H9 (cell line): ENCODE measurements at regions not wholly inside any gene's neighbourhood (a gene's known extent, or its start where the extent isn't known, plus 50 kb on each side); places are given as distances from the start of the nearest gene placed in this dataset.

Experiments used
- DNase-seq: peaks from one replicate; pipeline ENCODE4 v3.0.0-alpha.2; 2017
- H2AFZ ChIP-seq: one replicate; pipeline ENCODE4 v1.6.1; 2013; ENCODE audit warnings: mild to moderate bottlenecking, low read length, control low read depth, moderate library complexity
- H2AK5ac ChIP-seq: 2 replicates; pipeline ENCODE4 v1.6.1; 2013; ENCODE audit warnings: low read length, control low read depth, mixed read lengths; ENCODE audit not compliant: insufficient read length
- H2BK120ac ChIP-seq: one replicate; pipeline ENCODE4 v1.6.1; 2013; ENCODE audit warnings: low read depth, mild to moderate bottlenecking, low read length, control low read depth, inconsistent platforms; ENCODE audit not compliant: poor library complexity, severe bottlenecking
- H2BK12ac ChIP-seq: 2 replicates; pipeline ENCODE4 v1.6.1; 2013; ENCODE audit warnings: low read length, control low read depth, mixed read lengths, low read depth; ENCODE audit not compliant: insufficient read length
- H2BK15ac ChIP-seq: 2 replicates; pipeline ENCODE4 v1.6.1; 2013; ENCODE audit warnings: low read depth, low read length, control low read depth
- H2BK20ac ChIP-seq: one replicate; pipeline ENCODE4 v1.6.1; 2013; ENCODE audit warnings: low read depth, mild to moderate bottlenecking, low read length, control low read depth, inconsistent platforms; ENCODE audit not compliant: poor library complexity, severe bottlenecking
- H2BK5ac ChIP-seq: 2 replicates; pipeline ENCODE4 v1.6.1; 2013; ENCODE audit warnings: low read length, control low read depth, mixed read lengths; ENCODE audit not compliant: insufficient read length
- H3K14ac ChIP-seq: 2 replicates; pipeline ENCODE4 v1.6.1; 2013; ENCODE audit warnings: low read length, control low read depth; ENCODE audit not compliant: insufficient read depth
- H3K18ac ChIP-seq: 2 replicates; pipeline ENCODE4 v1.6.1; 2013; ENCODE audit warnings: low read depth, mild to moderate bottlenecking, mixed read lengths, low read length, control low read depth; ENCODE audit not compliant: insufficient read length
- H3K23ac ChIP-seq: 2 replicates; pipeline ENCODE4 v1.6.1; 2013; ENCODE audit warnings: low read length, control low read depth, mixed read lengths, low read depth; ENCODE audit not compliant: insufficient read length
- H3K23me2 ChIP-seq: 2 replicates; pipeline ENCODE4 v1.6.1; 2013; ENCODE audit warnings: low read depth, mild to moderate bottlenecking, mixed read lengths, low read length, control low read depth; ENCODE audit not compliant: insufficient read length, poor library complexity, severe bottlenecking
- H3K27ac ChIP-seq: 2 replicates; pipeline ENCODE4 v1.5.1; 2013; ENCODE audit warnings: low read length, control low read depth, mixed read lengths, low read depth; ENCODE audit not compliant: insufficient read length
- H3K27me3 ChIP-seq: 2 replicates; pipeline ENCODE4 v1.6.1; 2013; ENCODE audit warnings: low read length, control low read depth, inconsistent platforms; ENCODE audit not compliant: insufficient read depth
- H3K4ac ChIP-seq: 2 replicates; pipeline ENCODE4 v1.6.1; 2013; ENCODE audit warnings: low read depth, mild to moderate bottlenecking, control low read depth, inconsistent platforms, low read length, moderate library complexity
- H3K4me1 ChIP-seq: 2 replicates; pipeline ENCODE4 v1.6.1; 2013; ENCODE audit warnings: low read length, control low read depth, inconsistent platforms; ENCODE audit not compliant: insufficient read depth
- H3K4me2 ChIP-seq: 2 replicates; pipeline ENCODE4 v1.6.1; 2013; ENCODE audit warnings: low read length, control low read depth, mixed read lengths; ENCODE audit not compliant: insufficient read length, insufficient read depth
- H3K56ac ChIP-seq: 2 replicates; pipeline ENCODE4 v1.6.1; 2013; ENCODE audit warnings: low read depth, mild to moderate bottlenecking, mixed read lengths, low read length, control low read depth; ENCODE audit not compliant: insufficient read length
- H3K79me1 ChIP-seq: 2 replicates; pipeline ENCODE4 v1.6.1; 2013; ENCODE audit warnings: low read depth, mild to moderate bottlenecking, moderate library complexity, low read length, control low read depth, inconsistent platforms; ENCODE audit not compliant: insufficient read depth, poor library complexity, severe bottlenecking
- H3K79me2 ChIP-seq: 2 replicates; pipeline ENCODE4 v1.6.1; 2013; ENCODE audit warnings: low read length, control low read depth, inconsistent platforms; ENCODE audit not compliant: insufficient read depth
- H3K9ac ChIP-seq: 2 replicates; pipeline ENCODE4 v1.6.1; 2013; ENCODE audit warnings: low read length, control low read depth, mixed read lengths; ENCODE audit not compliant: insufficient read length; ENCODE audit errors: extremely low read depth
- H3K9me3 ChIP-seq: one replicate; pipeline ENCODE4 v1.6.1; 2013; ENCODE audit warnings: low read depth, low read length, inconsistent platforms; ENCODE audit not compliant: control insufficient read depth
- H3T11ph ChIP-seq: one replicate; pipeline ENCODE4 v1.6.1; 2013; ENCODE audit warnings: mild to moderate bottlenecking, low read length, control low read depth, inconsistent platforms
- H4K20me1 ChIP-seq: one replicate; pipeline ENCODE4 v1.6.1; 2013; ENCODE audit not compliant: control insufficient read depth, insufficient read length, insufficient read depth
- H4K5ac ChIP-seq: 2 replicates; pipeline ENCODE4 v1.6.1; 2013; ENCODE audit warnings: low read depth, mild to moderate bottlenecking, mixed read lengths, low read length, control low read depth; ENCODE audit not compliant: insufficient read length
- H4K8ac ChIP-seq: replicated peaks from 2 replicates; pipeline ENCODE4 v1.6.1; 2013; ENCODE audit warnings: low read length, control low read depth, mixed read lengths, low read depth; ENCODE audit not compliant: insufficient read length
- H4K91ac ChIP-seq: 2 replicates; pipeline ENCODE4 v1.6.1; 2013; ENCODE audit warnings: low read depth, mild to moderate bottlenecking, moderate library complexity, mixed read lengths, low read length, control low read depth; ENCODE audit not compliant: insufficient read length
- H3K27ac Mint-ChIP-seq, 3 experiments: 2 replicates in 2 of 3; 3 replicates in 1 of 3; pipeline ENCODE4 v1.8.0; 2020 to 2021; ENCODE audit warnings: mixed read lengths in 3 of 3, mild to moderate bottlenecking in 1 of 3, moderate library complexity in 1 of 3
- H3K27me3 Mint-ChIP-seq: 2 replicates; pipeline ENCODE4 v1.8.0; 2021; ENCODE audit warnings: low read depth, mild to moderate bottlenecking, moderate library complexity, mixed read lengths
- H3K36me3 Mint-ChIP-seq, 3 experiments: 2 replicates in 2 of 3; 3 replicates in 1 of 3; pipeline ENCODE4 v1.8.0; 2020 to 2021; ENCODE audit warnings: low read depth in 3 of 3, mixed read lengths in 3 of 3; ENCODE audit not compliant: insufficient read depth in 1 of 3
- H3K4me1 Mint-ChIP-seq, 2 experiments: 2 replicates each; pipeline ENCODE4 v1.8.0; 2020; ENCODE audit warnings: mixed read lengths in 2 of 2
- H3K4me3 Mint-ChIP-seq, 2 experiments: 2 replicates in 1 of 2; 3 replicates in 1 of 2; pipeline ENCODE4 v1.8.0; 2020 to 2021; ENCODE audit warnings: mild to moderate bottlenecking in 2 of 2, mixed read lengths in 2 of 2, moderate library complexity in 1 of 2
- H3K9me3 Mint-ChIP-seq, 2 experiments: 2 replicates in 1 of 2; 3 replicates in 1 of 2; pipeline ENCODE4 v1.8.0; 2020; ENCODE audit warnings: mild to moderate bottlenecking in 2 of 2, mixed read lengths in 2 of 2, moderate library complexity in 1 of 2
- WGBS: extraction: QIAGEN DNeasy Blood & Tissue Kit; methylation state at CpG from one replicate; pipeline ENCODE4 v1.1.7; 2013; ENCODE audit warnings: missing lambda C conversion rate, low lambda C conversion rate, mixed read lengths; ENCODE audit not compliant: insufficient read length; ENCODE audit errors: extremely low coverage; 5-methylcytosine and 5-hydroxymethylcytosine counted together
- TF ChIP-seq, protein P1 (sequence below): fragments of 200-600 bp; sonication (generic); conservative IDR thresholded peaks from 3 replicates; pipeline ENCODE4 v1.8.0; 2021; ENCODE audit warnings: antibody characterized with exemption, mild to moderate bottlenecking

DNA sequence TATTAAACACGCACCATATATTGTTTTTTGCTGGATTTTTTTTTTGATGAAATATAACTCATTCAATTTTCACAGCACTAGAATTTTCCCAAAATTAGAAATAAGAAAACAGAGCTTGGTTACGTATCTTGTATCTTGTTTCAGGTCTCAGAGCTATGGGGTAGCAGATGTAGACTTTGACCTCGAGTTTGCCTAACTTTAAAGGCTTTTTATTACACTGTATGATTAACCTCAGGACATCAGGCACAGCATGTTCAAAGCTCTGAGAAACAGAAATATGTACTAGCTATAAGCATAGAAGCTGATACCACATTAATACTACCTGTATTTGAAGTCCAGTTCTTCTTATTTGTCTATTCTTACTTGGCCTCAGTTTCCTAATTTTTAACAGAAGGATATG lies 171.9 kb upstream of the KITLG start:
- Histone ChIP-seq H3K9me3 (no peaks in the 10 kb centered on the region), H3T11ph (no peak overlapping the region), H3K14ac (no peak overlapping the region), H4K20me1 (no peaks in the 10 kb centered on the region), H2BK20ac (no peak overlapping the region), H3K79me2 (no peaks in the 10 kb centered on the region), H3K56ac (no peak overlapping the region), H3K18ac (no peak overlapping the region), H3K79me1 (no peaks in the 10 kb centered on the region), H2BK5ac (no peak overlapping the region), H3K4ac (no peak overlapping the region), H3K4me1 (no peaks in the 10 kb centered on the region), H2BK15ac (no peak overlapping the region), H3K4me2 (no peak overlapping the region), H2BK120ac (no peak overlapping the region), H3K9ac (no peak overlapping the region), H4K5ac (no peak overlapping the region), H2BK12ac (no peak overlapping the region), H2AFZ (no peak overlapping the region), H4K8ac (no peak overlapping the region), H3K23me2 (no peaks in the 10 kb centered on the region), H2AK5ac (no peak overlapping the region), H3K27ac (no peak overlapping the region), H3K27me3 (no peaks in the 10 kb centered on the region), H3K23ac (no peak overlapping the region), H4K91ac (no peak overlapping the region)
- Mint-ChIP-seq H3K27me3 (no peaks in the 10 kb centered on the region), H3K4me3 (no peak overlapping the region), H3K9me3 (no peaks in the 10 kb centered on the region), H3K27ac (no peak overlapping the region), H3K4me1 (peaks cover 0 to 2% of the 10 kb centered on the region in 2 experiments; a peak in 1 of 4 replicates), H3K36me3 (no peaks in the 10 kb centered on the region)
- WGBS: no CpG with 5 or more reads among the region's 3 CpGs
- DNase-seq: no peak
- TF ChIP-seq, protein P1, sequence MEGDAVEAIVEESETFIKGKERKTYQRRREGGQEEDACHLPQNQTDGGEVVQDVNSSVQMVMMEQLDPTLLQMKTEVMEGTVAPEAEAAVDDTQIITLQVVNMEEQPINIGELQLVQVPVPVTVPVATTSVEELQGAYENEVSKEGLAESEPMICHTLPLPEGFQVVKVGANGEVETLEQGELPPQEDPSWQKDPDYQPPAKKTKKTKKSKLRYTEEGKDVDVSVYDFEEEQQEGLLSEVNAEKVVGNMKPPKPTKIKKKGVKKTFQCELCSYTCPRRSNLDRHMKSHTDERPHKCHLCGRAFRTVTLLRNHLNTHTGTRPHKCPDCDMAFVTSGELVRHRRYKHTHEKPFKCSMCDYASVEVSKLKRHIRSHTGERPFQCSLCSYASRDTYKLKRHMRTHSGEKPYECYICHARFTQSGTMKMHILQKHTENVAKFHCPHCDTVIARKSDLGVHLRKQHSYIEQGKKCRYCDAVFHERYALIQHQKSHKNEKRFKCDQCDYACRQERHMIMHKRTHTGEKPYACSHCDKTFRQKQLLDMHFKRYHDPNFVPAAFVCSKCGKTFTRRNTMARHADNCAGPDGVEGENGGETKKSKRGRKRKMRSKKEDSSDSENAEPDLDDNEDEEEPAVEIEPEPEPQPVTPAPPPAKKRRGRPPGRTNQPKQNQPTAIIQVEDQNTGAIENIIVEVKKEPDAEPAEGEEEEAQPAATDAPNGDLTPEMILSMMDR: no peak
